Hematopoietic multipotent progenitor cell treated with erythropoietin and hydrocortisone succinate and interleukin-3 and kit ligand, for 17 days (in vitro differentiated cells): ENCODE measurements at regions not wholly inside any gene's neighbourhood (a gene's known extent, or its start where the extent isn't known, plus 50 kb on each side); places are given as distances from the start of the nearest gene placed in this dataset.
"Not testable (repeated sequence)": the region's sequence is repeated elsewhere in the genome, so short reads cannot be mapped to it uniquely, and the experiment has no call there.

Experiments
- DNase-seq: peaks from one replicate; pipeline ENCODE4 v3.0.0-alpha.2; 2015; ENCODE audit warnings: low spot score

DNA sequence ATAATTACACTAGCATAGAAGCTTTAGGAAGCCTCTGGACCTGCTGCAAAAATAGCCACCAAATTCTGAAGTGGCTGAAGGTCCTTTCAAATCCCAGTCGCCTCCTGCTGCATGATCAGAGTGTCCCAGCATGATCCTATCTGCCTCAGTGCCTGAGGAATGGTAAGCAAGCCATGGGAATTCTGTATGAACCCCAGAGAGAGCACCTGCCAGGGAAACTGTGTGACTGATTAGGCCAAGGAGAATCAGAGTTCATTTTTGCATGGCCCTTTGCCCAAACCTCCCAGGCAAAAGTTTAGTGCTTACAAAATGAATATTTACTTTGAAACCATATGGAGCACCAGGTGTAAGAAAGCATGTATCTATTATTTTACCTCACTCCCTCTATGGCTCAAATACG is 221.4 kb downstream of the ARL4C start:
- no peak for DNase-seq

GRCh38 chr2:234273887-234274584 is 222.8 kb downstream of the ARL4C start:
- no peak for DNase-seq

- DNase-seq: no peak
These were observed 221.8 kb downstream of the SPP2 start for GRCh38 chr2:234272069-234272850.

GRCh38 chr2:234271338-234271737 is 220.8 kb downstream of the SPP2 start:
- no peak for DNase-seq

DNA sequence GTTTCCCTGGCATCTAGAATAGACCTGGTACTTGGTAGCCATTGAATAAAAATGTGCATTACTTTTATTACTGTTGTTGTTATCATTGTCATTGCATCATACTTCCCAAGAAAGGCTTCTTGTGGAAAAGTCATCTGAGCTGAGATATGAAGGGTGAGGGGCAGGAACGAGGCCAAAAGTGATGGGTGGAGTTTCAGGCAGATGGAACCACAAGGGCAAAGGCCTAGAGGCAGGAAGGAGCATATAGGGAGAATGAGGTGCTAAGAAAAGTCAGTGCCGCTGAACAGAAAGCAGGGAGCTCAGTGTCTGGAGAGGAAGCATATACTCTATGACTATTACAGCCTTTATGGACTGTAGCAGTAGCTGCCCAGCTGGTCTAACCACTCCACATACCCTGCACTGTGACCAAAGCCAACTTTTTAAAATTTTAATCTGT is 219.3 kb downstream of the SPP2 start:
- DNase-seq: no peak

GRCh38 chr2:234267534-234267933 is 217.0 kb downstream of the SPP2 start:
- DNase-seq: no peak

DNA sequence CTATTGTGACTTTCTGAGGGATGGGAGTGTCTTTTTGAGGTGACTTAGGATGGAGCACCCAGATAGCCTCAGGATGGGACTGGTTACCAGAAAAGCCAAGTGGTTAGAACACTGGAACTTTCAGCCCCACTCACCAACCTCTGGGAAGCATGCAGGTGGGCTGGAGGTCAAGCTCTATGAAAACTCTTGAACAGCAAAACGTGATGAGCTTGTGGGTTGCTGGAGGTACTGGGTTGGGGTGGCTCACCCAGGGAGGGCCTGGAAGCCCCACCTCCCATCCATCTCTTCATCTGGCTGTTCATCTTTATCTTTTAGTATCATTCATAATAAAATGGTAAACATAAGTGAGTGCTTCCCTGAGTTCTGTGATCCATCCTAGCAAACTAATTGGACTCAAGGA is 216.4 kb downstream of the SPP2 start:
- DNase-seq: no peak

DNA sequence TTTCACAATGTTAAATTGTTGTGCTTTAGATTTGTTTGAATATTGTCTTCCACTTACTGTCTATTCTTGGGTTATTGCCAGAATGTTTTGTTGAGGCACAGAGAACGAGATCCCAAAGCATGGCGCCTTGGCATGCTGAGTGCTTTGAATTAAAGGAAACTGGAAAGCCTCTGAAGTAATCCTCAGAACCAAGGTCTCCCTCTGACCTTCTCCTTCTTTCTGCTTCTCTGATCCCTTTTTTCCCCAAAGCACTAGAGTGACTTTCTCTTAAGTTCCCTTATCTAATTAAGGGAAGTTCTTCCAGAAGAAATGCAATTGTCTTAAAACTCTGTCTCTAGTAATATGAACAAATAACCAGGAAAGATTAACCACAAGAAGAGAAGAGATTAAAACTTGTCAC is 214.7 kb downstream of the SPP2 start:
- DNase-seq: no peak

DNA sequence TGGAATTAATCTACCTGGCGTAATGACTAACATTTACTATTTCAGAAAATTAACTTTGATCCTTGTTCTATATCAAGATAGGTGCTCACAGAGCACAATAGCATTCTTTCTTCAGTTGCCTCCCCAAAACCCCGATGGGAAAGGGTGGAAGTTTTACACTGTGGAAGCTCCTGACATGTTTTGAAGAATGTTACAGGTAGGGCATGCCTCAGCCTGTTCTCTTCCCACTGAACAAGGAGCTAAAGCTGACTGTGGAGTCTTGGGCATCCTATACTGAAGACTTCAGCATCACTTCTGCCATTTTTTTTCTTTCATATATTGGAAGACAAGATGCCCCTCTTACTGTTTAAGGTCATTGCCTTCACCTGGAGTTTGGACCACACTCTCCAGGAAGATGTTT is 211.2 kb downstream of the SPP2 start:
- DNase-seq: no peak

DNA sequence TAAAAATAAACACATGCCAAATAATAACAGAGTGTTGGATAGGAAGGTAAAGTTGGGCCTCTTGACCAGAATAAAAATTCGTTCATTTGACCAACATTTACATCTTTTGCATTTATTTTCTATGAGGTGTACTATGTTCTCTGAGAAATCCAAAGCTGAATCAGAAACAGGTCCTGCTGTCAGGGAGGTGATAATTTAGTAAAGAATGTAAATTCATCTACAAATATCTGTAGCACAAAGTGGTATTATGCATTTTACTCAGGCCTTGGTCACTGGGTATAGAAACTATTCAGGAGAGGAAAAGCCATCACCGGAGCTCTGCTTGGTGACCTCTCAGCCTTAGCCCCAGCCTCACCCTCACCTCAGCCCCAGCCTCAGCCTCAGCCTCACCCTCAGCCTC is 208.9 kb downstream of the SPP2 start:
- no peak for DNase-seq

DNA sequence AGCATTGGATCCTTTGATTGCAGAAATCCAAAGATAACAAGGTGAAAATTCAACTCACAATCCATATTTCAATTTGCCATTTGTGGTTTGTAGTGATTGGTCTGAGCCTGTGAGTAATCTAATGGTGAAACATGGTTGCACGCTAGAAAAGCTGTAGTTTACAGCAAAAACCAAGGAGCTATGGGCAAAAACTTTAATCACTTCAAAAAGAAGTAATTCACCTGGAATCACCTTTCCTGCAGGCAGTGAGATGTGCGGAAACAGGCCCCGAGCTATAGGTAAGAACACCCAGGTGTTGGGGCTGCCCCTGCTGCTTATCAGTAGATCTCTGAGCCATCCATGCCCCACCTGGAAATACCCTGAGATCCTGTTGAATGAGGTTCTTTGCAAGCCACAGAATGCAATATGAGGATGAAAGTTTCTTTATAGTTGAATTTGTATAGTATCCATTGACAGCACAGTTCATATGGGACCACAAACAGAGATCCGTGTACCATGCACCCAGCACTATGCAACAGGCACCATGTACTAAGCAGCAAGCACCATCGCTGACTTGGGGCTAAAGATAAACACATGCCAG is 208.2 kb downstream of the SPP2 start:
- DNase-seq: no peak

DNA sequence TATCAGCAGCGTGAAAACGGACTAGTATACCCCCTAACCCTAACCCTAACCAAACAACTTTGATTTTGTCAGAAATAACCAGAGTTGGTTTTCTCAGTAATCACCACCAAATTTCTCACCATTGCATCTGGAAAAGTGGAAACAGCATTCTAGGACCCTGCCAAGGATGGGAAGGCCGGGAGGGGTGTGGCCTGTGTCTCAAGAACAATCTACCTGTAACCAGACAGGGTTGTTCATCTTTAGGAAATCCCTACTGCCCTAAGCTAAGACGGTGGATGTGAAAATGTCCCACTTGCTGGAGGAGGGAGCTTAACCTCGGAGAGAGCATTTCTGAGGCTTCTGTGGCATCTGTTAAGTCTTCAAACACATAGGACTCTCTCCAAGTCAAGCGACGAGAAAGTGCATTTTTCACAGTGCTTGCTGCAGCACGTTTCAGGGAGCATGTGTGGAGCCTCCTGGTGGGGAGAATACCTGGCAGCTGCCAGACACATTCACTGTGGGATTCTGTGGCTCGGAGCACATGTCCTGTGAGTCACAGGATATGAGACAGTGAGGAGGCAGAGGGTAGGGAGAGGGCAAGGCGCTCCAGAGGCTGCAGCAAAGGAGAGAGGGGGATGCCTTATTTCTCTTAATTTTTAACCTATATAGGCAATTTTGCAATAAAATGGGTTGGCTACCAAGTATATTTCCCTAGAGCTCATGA is 207.5 kb downstream of the SPP2 start:
- DNase-seq: no peak

DNA sequence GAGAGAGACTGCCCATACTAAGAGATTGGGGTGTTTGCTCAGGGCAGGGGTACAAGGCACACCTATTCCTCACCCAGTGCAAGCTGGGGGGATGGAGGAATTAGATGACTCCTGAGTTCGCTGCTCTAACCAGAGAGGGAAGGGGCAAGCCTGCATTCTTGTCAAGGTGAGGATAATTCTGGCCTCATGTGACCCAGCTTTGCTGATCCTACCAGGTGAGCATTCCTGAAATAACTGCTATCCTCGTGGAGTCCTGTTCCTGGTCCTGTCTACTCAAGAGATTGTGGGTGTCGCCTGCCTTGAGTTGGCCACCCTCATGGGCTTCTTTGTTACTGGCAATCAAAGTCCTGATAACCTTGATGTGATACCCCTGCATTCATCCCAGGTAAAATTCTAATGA is 206.0 kb downstream of the SPP2 start:
- no peak for DNase-seq

GRCh38 chr2:234254783-234255521 is 204.4 kb downstream of the SPP2 start:
- DNase-seq: no peak

- DNase-seq: no peak
These were observed 202.3 kb downstream of the SPP2 start for GRCh38 chr2:234252772-234253171.

GRCh38 chr2:234251326-234252271 is 201.1 kb downstream of the SPP2 start:
- DNase-seq: no peak

DNA sequence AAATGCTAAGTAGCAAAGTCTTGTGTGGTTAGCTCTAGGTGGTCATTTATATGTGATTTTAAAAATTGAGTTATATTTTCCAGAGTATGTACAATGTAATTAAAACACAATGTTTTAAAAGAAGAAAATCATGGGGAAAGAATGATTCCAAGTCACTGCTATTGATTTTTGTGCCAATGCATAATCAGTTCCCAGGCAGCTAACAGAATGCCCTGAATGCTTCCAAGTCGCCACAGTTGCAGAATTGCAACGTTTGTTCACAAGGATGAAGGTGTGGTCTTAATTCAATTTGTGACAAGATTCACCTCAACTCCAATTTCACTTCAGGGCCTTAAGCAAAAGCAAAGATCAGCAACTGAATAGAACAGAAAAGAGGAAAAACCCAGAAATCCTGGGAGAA is 200.4 kb downstream of the SPP2 start:
- no peak for DNase-seq

- no peak for DNase-seq
These were observed 199.4 kb downstream of the SPP2 start for GRCh38 chr2:234249873-234250272.

DNA sequence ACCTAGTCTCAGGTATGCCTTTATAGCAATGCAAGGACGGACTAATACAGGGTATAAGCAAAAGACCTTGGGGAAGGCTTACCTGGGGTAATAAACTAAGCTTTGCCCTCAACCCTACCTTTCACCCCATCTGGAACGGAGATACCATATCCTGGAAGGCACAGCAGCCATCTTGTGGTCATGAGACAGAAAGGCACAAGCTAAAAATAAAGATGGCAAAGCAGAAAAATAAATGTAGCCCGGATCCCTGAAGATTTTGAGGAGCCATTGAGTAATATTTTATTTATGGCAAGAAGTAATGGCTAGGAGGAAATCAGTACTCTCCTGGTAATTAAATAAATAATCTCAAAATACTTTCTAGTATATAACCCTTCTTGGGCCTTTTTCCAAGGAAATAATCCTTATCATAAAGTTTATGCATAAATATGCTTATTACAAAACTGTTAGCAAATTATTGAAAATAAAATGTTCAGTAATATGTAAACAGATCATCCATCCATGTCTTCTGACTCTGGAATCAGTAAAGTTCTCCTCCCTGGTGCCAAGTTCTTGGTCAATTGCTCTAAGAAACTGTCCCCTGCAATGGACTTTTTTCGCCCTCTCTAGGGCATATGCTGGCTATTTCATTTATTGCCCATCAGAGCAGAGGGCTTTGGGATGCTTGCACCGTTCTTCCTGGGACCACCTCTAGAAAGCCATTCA is 198.7 kb downstream of the SPP2 start:
- no peak for DNase-seq

- DNase-seq: not testable (repeated sequence)
These were observed 197.8 kb downstream of the SPP2 start for GRCh38 chr2:234248213-234248710.
